BJ (cell line): ENCODE measurements at regions not wholly inside any gene's neighbourhood (a gene's known extent, or its start where the extent isn't known, plus 50 kb on each side); places are given as distances from the start of the nearest gene placed in this dataset.

Experiments used
- CTCF ChIA-PET: fragments of 350-600 bp; formaldehyde crosslinking; extraction: SDS; loops from one replicate; lab custom pipeline; 2021; ENCODE audit warnings: antibody characterized with exemption, inconsistent platforms; lab: Yijun Ruan, JAX
- POLR2A ChIA-PET: fragments of 300-600 bp; sonication (Branson Sonifier 250); formaldehyde crosslinking; extraction: SDS; loops from one replicate; lab custom pipeline; 2021; ENCODE audit warnings: antibody characterized with exemption; lab: Charles Lee
- DNase-seq: peaks from one replicate; pipeline ENCODE4 v3.0.0-alpha.2; 2011; ENCODE audit warnings: low read depth
- H3K27me3 ChIP-seq: 2 replicates; pipeline ENCODE4 v1.6.0; 2011; ENCODE audit warnings: low read length; ENCODE audit not compliant: control insufficient read depth, insufficient read depth
- H3K36me3 ChIP-seq: 2 replicates; pipeline ENCODE4 v1.5.1; 2011; ENCODE audit warnings: low read length; ENCODE audit not compliant: control insufficient read depth, insufficient read depth
- H3K4me3 ChIP-seq: 2 replicates; pipeline ENCODE4 v1.5.1; 2011; ENCODE audit warnings: low read depth, mild to moderate bottlenecking, control low read depth, low read length
- CTCF ChIP-seq: IDR thresholded peaks from 2 replicates; pipeline ENCODE4 v1.5.1; 2011; ENCODE audit warnings: low read depth, mild to moderate bottlenecking, control low read depth, inconsistent platforms, low read length, moderate library complexity; ENCODE audit not compliant: insufficient read depth

GRCh38 chr5:71998746-71999145 is 108.5 kb upstream of the MAP1B start:
- ChIA-PET POLR2A (no interaction called here), CTCF (no interaction called here)
- TF ChIP-seq CTCF, result no peak
- no peak overlapping the region for H3K4me3 ChIP-seq
- H3K36me3 ChIP-seq, result no peaks in the 10 kb centered on the region
- DNase-seq, result no peak
- H3K27me3 ChIP-seq, result peaks cover 3% of the 10 kb centered on the region; the same call in 1 of the 2 replicates

GRCh38 chr5:72000707-72001106 is 106.6 kb upstream of the MAP1B start:
- Histone ChIP-seq H3K4me3 (no peak overlapping the region), H3K27me3 (peaks cover 3% of the 10 kb centered on the region; the same call in 1 of the 2 replicates), H3K36me3 (no peaks in the 10 kb centered on the region)
- TF ChIP-seq CTCF, result no peak
- ChIA-PET CTCF (interaction anchor here (2.9 kb wide), 1 partner anchor 18 kb away, joined by 13 read pairs; no protein-coding TSS in a partner anchor), POLR2A (no interaction called here)
- no peak for DNase-seq

- Histone ChIP-seq H3K36me3 (no peaks in the 10 kb centered on the region), H3K27me3 (peaks cover 6% of the 10 kb centered on the region; the same call in 1 of the 2 replicates), H3K4me3 (no peak overlapping the region)
- no peak for TF ChIP-seq CTCF
- CTCF ChIA-PET, result interaction anchor here (1.1 to 1.5 kb wide), 2 partner anchors 10 to 13 kb away, joined by 3 to 4 read pairs; no protein-coding TSS in a partner anchor
- POLR2A ChIA-PET, result no interaction called here
- DNase-seq, result no peak
These were observed 101.6 kb upstream of the MAP1B start for GRCh38 chr5:72005671-72006070.

- Histone ChIP-seq H3K4me3 (no peak overlapping the region), H3K27me3 (peaks cover 7% of the 10 kb centered on the region; the same call in 1 of the 2 replicates), H3K36me3 (no peaks in the 10 kb centered on the region)
- POLR2A ChIA-PET, result interaction anchor here (0.6 kb wide), 1 partner anchor 124 kb away, joined by 4 read pairs; no protein-coding TSS in a partner anchor
- no peak for DNase-seq
- no peak for TF ChIP-seq CTCF
- CTCF ChIA-PET, result interaction anchor here (1.1 to 1.5 kb wide), 2 partner anchors 9 to 12 kb away, joined by 3 to 4 read pairs; no protein-coding TSS in a partner anchor
These were observed 100.9 kb upstream of the MAP1B start for GRCh38 chr5:72006361-72006760.

GRCh38 chr5:72007336-72008111 is 99.8 kb upstream of the MAP1B start:
- TF ChIP-seq CTCF, result no peak
- H3K36me3 ChIP-seq, result no peaks in the 10 kb centered on the region
- peaks cover 4% of the 10 kb centered on the region for H3K27me3 ChIP-seq
- no peak for DNase-seq
- CTCF ChIA-PET, result no interaction called here
- H3K4me3 ChIP-seq, result no peak overlapping the region
- POLR2A ChIA-PET, result no interaction called here
